ENCODE measurements at regions not wholly inside any gene's neighbourhood (a gene's known extent, or its start where the extent isn't known, plus 50 kb on each side); places are given as distances from the start of the nearest gene placed in this dataset.

DNA sequence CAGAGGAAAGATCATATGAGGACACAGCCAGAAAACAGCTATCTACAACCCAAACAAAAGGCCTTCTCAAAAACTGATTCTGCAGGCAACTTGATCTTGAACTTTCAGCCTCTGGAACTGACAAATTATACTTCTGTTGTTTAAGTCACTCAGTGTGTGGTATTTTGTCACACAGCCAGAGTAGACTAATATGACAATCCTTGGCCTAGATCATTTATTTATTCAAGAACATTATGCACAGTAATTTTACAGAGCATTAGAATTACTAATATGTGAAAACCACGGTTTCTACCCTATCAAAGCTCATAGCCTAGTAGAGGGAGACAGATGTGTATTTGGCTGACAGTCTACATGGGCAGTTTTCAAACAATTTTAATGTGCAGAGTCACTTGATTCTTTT lies 167.8 kb upstream of the PCDH18 start:
- Histone ChIP-seq H3K27me3 (replicated peaks in 1 of 2; ENCODE audit: control insufficient read depth in 2 of 2, extremely low read depth in 1 of 2, insufficient read depth in 2 of 2, low read length in 1 of 2) (no peaks in the 10 kb centered on the region), H3K4me3 (ENCODE audit: control insufficient read depth in 1 of 2, extremely low read depth in 1 of 2, low read length in 1 of 2) (no peak overlapping the region), H3K36me3 (ENCODE audit: control insufficient read depth in 2 of 2, extremely low read depth in 1 of 2, insufficient read depth in 1 of 2, low read length in 1 of 2) (no peaks in the 10 kb centered on the region), H3K27ac (ENCODE audit: low read length) (no peak overlapping the region), H3K4me1 (ENCODE audit: control insufficient read depth in 1 of 2, extremely low read depth in 1 of 2, insufficient read depth in 2 of 2, low read length in 2 of 2) (no peaks in the 10 kb centered on the region), H3K9me3 (no peaks in the 10 kb centered on the region)
- WGBS (ENCODE audit: insufficient coverage) = no CpG with 5 or more reads among the region's 1 CpG
- H3K27ac Mint-ChIP-seq = no peak overlapping the region
- no peaks in the 10 kb centered on the region for H3K4me1 Mint-ChIP-seq
- H3K4me3 Mint-ChIP-seq = no peak overlapping the region
- ATAC-seq (replicated peaks in 1 of 4) (no peak), DNase-seq (no peak)
- peaks cover 4 to 22% (median 7%) of the 10 kb centered on the region in 3 donors for H3K9me3 Mint-ChIP-seq
- H3K27me3 Mint-ChIP-seq = no peaks in the 10 kb centered on the region
- H3K36me3 Mint-ChIP-seq = no peaks in the 10 kb centered on the region
- CTCF ChIA-PET = no interaction called here
- POLR2A ChIA-PET = no interaction called here

GRCh38 chr4:137694138-137694537 lies 161.8 kb upstream of the PCDH18 start:
- POLR2A ChIA-PET = no interaction called here
- Mint-ChIP-seq H3K27me3 (no peaks in the 10 kb centered on the region), H3K4me1 (no peaks in the 10 kb centered on the region), H3K27ac (no peak overlapping the region), H3K9me3 (peaks cover 5 to 8% (median 6%) of the 10 kb centered on the region in 3 donors), H3K4me3 (no peak overlapping the region), H3K36me3 (no peaks in the 10 kb centered on the region)
- H3K27ac ChIP-seq (ENCODE audit: low read length) = no peak overlapping the region
- H3K9me3 ChIP-seq = no peaks in the 10 kb centered on the region
- ATAC-seq (replicated peaks in 1 of 4) (no peak), DNase-seq (no peak)
- H3K36me3 ChIP-seq (ENCODE audit: control insufficient read depth in 2 of 2, extremely low read depth in 1 of 2, insufficient read depth in 1 of 2, low read length in 1 of 2) = no peaks in the 10 kb centered on the region
- H3K4me3 ChIP-seq (ENCODE audit: control insufficient read depth in 1 of 2, extremely low read depth in 1 of 2, low read length in 1 of 2) = no peak overlapping the region
- no peaks in the 10 kb centered on the region for H3K27me3 ChIP-seq (replicated peaks in 1 of 2; ENCODE audit: control insufficient read depth in 2 of 2, extremely low read depth in 1 of 2, insufficient read depth in 2 of 2, low read length in 1 of 2)
- CTCF ChIA-PET = no interaction called here
- no peaks in the 10 kb centered on the region for H3K4me1 ChIP-seq (ENCODE audit: control insufficient read depth in 1 of 2, extremely low read depth in 1 of 2, insufficient read depth in 2 of 2, low read length in 2 of 2)
- WGBS (ENCODE audit: insufficient coverage) = no CpG with 5 or more reads among the region's 1 CpG

GRCh38 chr4:137693641-137694040 lies 161.3 kb upstream of the PCDH18 start:
- H3K4me1 ChIP-seq (ENCODE audit: control insufficient read depth in 1 of 2, extremely low read depth in 1 of 2, insufficient read depth in 2 of 2, low read length in 2 of 2) = no peaks in the 10 kb centered on the region
- no peak for DNase-seq
- Mint-ChIP-seq H3K36me3 (no peaks in the 10 kb centered on the region), H3K4me1 (no peaks in the 10 kb centered on the region), H3K27ac (no peak overlapping the region), H3K9me3 (peaks cover 5 to 7% (median 5%) of the 10 kb centered on the region in 3 donors), H3K27me3 (no peaks in the 10 kb centered on the region), H3K4me3 (no peak overlapping the region)
- H3K4me3 ChIP-seq (ENCODE audit: control insufficient read depth in 1 of 2, extremely low read depth in 1 of 2, low read length in 1 of 2) = no peak overlapping the region
- no peaks in the 10 kb centered on the region for H3K9me3 ChIP-seq
- WGBS (ENCODE audit: insufficient coverage) = no CpG with 5 or more reads among the region's 1 CpG
- POLR2A ChIA-PET = no interaction called here
- no peak for ATAC-seq (replicated peaks in 1 of 4)
- CTCF ChIA-PET = no interaction called here
- no peaks in the 10 kb centered on the region for H3K27me3 ChIP-seq (replicated peaks in 1 of 2; ENCODE audit: control insufficient read depth in 2 of 2, extremely low read depth in 1 of 2, insufficient read depth in 2 of 2, low read length in 1 of 2)
- H3K36me3 ChIP-seq (ENCODE audit: control insufficient read depth in 2 of 2, extremely low read depth in 1 of 2, insufficient read depth in 1 of 2, low read length in 1 of 2) = no peaks in the 10 kb centered on the region
- no peak overlapping the region for H3K27ac ChIP-seq (ENCODE audit: low read length)

DNA sequence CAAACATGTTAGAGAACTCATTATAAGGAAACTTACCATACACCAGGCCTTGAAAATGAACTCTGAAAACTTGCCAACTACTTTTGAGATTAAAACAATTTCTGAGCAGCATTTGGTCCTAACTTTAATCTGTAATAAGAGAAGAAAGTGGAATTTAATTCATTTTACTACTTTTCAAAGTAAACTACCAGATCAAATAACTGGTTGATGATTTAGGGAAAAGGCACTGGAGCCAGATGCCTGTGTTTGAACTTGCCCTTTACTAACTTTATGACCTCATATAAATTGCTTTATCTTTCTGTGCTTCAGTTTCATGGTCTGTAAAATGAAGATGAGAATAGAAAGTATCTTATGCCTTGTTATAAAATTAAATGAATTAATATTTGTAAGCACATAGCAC lies 159.9 kb upstream of the PCDH18 start:
- no peaks in the 10 kb centered on the region for H3K36me3 Mint-ChIP-seq
- Histone ChIP-seq H3K9me3 (no peaks in the 10 kb centered on the region), H3K36me3 (ENCODE audit: control insufficient read depth in 2 of 2, extremely low read depth in 1 of 2, insufficient read depth in 1 of 2, low read length in 1 of 2) (no peaks in the 10 kb centered on the region), H3K4me1 (ENCODE audit: control insufficient read depth in 1 of 2, extremely low read depth in 1 of 2, insufficient read depth in 2 of 2, low read length in 2 of 2) (no peaks in the 10 kb centered on the region), H3K4me3 (ENCODE audit: control insufficient read depth in 1 of 2, extremely low read depth in 1 of 2, low read length in 1 of 2) (no peak overlapping the region), H3K27me3 (replicated peaks in 1 of 2; ENCODE audit: control insufficient read depth in 2 of 2, extremely low read depth in 1 of 2, insufficient read depth in 2 of 2, low read length in 1 of 2) (no peaks in the 10 kb centered on the region), H3K27ac (ENCODE audit: low read length) (no peak overlapping the region)
- ChIA-PET CTCF (no interaction called here), POLR2A (interaction anchor here in 1 of 2 donors (0.5 kb wide), 1 partner anchor 13 kb away, joined by 3 read pairs; no protein-coding TSS in a partner anchor)
- no peaks in the 10 kb centered on the region for H3K27me3 Mint-ChIP-seq
- ATAC-seq (replicated peaks in 1 of 4) (no peak), DNase-seq (no peak)
- no peaks in the 10 kb centered on the region for H3K4me1 Mint-ChIP-seq
- peaks cover 0 to 5% (median 4%) of the 10 kb centered on the region in 3 donors for H3K9me3 Mint-ChIP-seq
- no peak overlapping the region for H3K4me3 Mint-ChIP-seq
- no peak overlapping the region for H3K27ac Mint-ChIP-seq

DNA sequence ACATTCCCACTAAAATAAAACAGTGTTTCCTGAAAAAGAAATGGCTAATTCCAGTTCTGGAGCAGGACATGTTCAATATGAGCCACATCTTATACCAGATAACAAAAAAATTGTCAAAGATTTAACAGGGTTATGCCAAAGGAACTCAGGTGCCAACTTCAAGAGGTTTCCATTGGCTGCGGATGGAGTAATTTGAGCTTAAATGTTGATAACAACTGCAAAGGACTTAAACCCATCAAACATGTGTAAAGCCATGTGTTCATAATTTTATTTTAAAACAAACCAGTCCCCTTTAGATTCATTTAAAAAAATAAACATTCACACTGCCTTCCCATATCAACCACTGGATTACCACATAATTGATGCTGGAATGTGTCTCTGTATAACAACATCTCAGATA lies 156.4 kb upstream of the PCDH18 start:
- no peaks in the 10 kb centered on the region for H3K4me1 Mint-ChIP-seq
- ChIA-PET POLR2A (no interaction called here), CTCF (no interaction called here)
- no peaks in the 10 kb centered on the region for H3K36me3 Mint-ChIP-seq
- DNase-seq = no peak
- peaks cover 0 to 5% (median 4%) of the 10 kb centered on the region in 3 donors for H3K9me3 Mint-ChIP-seq
- Histone ChIP-seq H3K4me1 (ENCODE audit: control insufficient read depth in 1 of 2, extremely low read depth in 1 of 2, insufficient read depth in 2 of 2, low read length in 2 of 2) (no peaks in the 10 kb centered on the region), H3K4me3 (ENCODE audit: control insufficient read depth in 1 of 2, extremely low read depth in 1 of 2, low read length in 1 of 2) (no peak overlapping the region), H3K36me3 (ENCODE audit: control insufficient read depth in 2 of 2, extremely low read depth in 1 of 2, insufficient read depth in 1 of 2, low read length in 1 of 2) (no peaks in the 10 kb centered on the region), H3K27me3 (replicated peaks in 1 of 2; ENCODE audit: control insufficient read depth in 2 of 2, extremely low read depth in 1 of 2, insufficient read depth in 2 of 2, low read length in 1 of 2) (no peaks in the 10 kb centered on the region), H3K27ac (ENCODE audit: low read length) (no peak overlapping the region), H3K9me3 (no peaks in the 10 kb centered on the region)
- no peak overlapping the region for H3K27ac Mint-ChIP-seq
- H3K4me3 Mint-ChIP-seq = no peak overlapping the region
- H3K27me3 Mint-ChIP-seq = no peaks in the 10 kb centered on the region
- no CpG with 5 or more reads among the region's 1 CpG for WGBS (ENCODE audit: insufficient coverage)
- no peak for ATAC-seq (replicated peaks in 1 of 4)

DNA sequence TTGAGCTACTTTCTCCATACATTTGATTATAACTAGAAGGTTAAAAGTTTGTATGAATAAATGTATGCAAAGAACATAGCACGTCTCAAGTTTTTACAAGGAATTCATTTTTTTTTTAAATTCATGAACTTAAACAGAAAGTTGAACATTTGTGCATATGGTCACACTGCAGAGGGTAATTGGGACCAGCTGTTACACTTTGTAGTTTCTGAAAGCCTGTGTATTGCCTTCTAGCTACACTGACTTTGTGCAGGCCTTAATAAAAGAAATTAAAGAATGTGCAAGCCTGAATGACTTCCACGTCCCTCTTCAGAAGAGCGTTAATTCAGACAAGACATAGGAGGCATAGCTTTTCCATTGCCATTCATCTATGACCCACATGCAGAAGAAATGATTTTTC lies 153.1 kb upstream of the PCDH18 start:
- H3K9me3 Mint-ChIP-seq = peaks cover 0 to 4% (median under 1%) of the 10 kb centered on the region in 3 donors
- no peaks in the 10 kb centered on the region for H3K36me3 ChIP-seq (ENCODE audit: control insufficient read depth in 2 of 2, extremely low read depth in 1 of 2, insufficient read depth in 1 of 2, low read length in 1 of 2)
- no peak for DNase-seq
- no peaks in the 10 kb centered on the region for H3K36me3 Mint-ChIP-seq
- no peak overlapping the region for H3K27ac ChIP-seq (ENCODE audit: low read length)
- H3K4me3 ChIP-seq (ENCODE audit: control insufficient read depth in 1 of 2, extremely low read depth in 1 of 2, low read length in 1 of 2) = no peak overlapping the region
- H3K27me3 ChIP-seq (replicated peaks in 1 of 2; ENCODE audit: control insufficient read depth in 2 of 2, extremely low read depth in 1 of 2, insufficient read depth in 2 of 2, low read length in 1 of 2) = no peaks in the 10 kb centered on the region
- ChIA-PET POLR2A (no interaction called here), CTCF (no interaction called here)
- no peak overlapping the region for H3K27ac Mint-ChIP-seq
- no peaks in the 10 kb centered on the region for H3K4me1 Mint-ChIP-seq
- ATAC-seq (replicated peaks in 1 of 4) = no peak
- H3K4me3 Mint-ChIP-seq = no peak overlapping the region
- no peaks in the 10 kb centered on the region for H3K27me3 Mint-ChIP-seq
- no peaks in the 10 kb centered on the region for H3K9me3 ChIP-seq
- no peaks in the 10 kb centered on the region for H3K4me1 ChIP-seq (ENCODE audit: control insufficient read depth in 1 of 2, extremely low read depth in 1 of 2, insufficient read depth in 2 of 2, low read length in 2 of 2)
- no CpG with 5 or more reads among the region's 3 CpGs for WGBS (ENCODE audit: insufficient coverage)

GRCh38 chr4:137681081-137681480 lies 148.8 kb upstream of the PCDH18 start:
- no CpG with 5 or more reads among the region's 1 CpG for WGBS (ENCODE audit: insufficient coverage)
- ChIA-PET CTCF (no interaction called here), POLR2A (no interaction called here)
- DNase-seq = no peak
- H3K4me1 Mint-ChIP-seq = no peaks in the 10 kb centered on the region
- no peaks in the 10 kb centered on the region for H3K36me3 ChIP-seq (ENCODE audit: control insufficient read depth in 2 of 2, extremely low read depth in 1 of 2, insufficient read depth in 1 of 2, low read length in 1 of 2)
- peaks cover 0 to 3% (median 2%) of the 10 kb centered on the region in 3 donors for H3K9me3 Mint-ChIP-seq
- no peak overlapping the region for H3K4me3 ChIP-seq (ENCODE audit: control insufficient read depth in 1 of 2, extremely low read depth in 1 of 2, low read length in 1 of 2)
- H3K27ac ChIP-seq (ENCODE audit: low read length) = no peak overlapping the region
- H3K4me3 Mint-ChIP-seq = no peak overlapping the region
- H3K27me3 Mint-ChIP-seq = no peaks in the 10 kb centered on the region
- H3K27me3 ChIP-seq (replicated peaks in 1 of 2; ENCODE audit: control insufficient read depth in 2 of 2, extremely low read depth in 1 of 2, insufficient read depth in 2 of 2, low read length in 1 of 2) = no peaks in the 10 kb centered on the region
- no peaks in the 10 kb centered on the region for H3K36me3 Mint-ChIP-seq
- H3K9me3 ChIP-seq = no peaks in the 10 kb centered on the region
- no peak overlapping the region for H3K27ac Mint-ChIP-seq
- no peak for ATAC-seq (replicated peaks in 1 of 4)
- H3K4me1 ChIP-seq (ENCODE audit: control insufficient read depth in 1 of 2, extremely low read depth in 1 of 2, insufficient read depth in 2 of 2, low read length in 2 of 2) = no peaks in the 10 kb centered on the region
